ENCODE measurements at regions not wholly inside any gene's neighbourhood (a gene's known extent, or its start where the extent isn't known, plus 50 kb on each side); places are given as distances from the start of the nearest gene placed in this dataset.

DNA sequence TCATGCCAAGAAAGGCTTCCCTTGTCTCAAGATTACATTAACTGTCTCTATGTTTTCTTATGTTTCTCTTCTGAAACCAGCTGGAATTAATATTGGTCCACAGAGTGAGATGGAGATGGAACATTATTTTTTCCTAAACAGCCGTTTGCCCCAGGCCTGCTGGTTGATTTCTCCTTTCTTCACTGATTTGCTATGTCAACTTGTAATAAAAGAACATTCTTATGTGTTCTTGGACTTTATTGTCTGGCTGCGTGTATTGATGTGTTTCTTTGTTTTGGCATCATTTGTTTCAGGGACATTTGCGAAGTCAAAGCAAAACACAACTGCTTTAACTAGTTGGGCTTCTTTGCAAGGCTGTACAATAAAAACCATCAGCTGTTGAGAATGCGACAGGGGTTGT is 168.5 kb downstream of the FAM43A start:
- Histone ChIP-seq H2AFZ (ENCODE audit: low read length) (no peak overlapping the region), H3K4me2 (ENCODE audit: low read depth, low read length, poor library complexity, severe bottlenecking) (no peak overlapping the region), H3K9me2 (replicated peaks; ENCODE audit: low read depth, low read length) (no peaks in the 10 kb centered on the region), H3K27me3 (ENCODE audit: insufficient read depth, low read length, poor library complexity, severe bottlenecking) (no peaks in the 10 kb centered on the region), H3K4me1 (ENCODE audit: insufficient read depth, low read length, poor library complexity, severe bottlenecking) (no peaks in the 10 kb centered on the region), H3K9me3 (ENCODE audit: insufficient read depth, low read depth, low read length) (no peaks in the 10 kb centered on the region), H3K79me2 (ENCODE audit: insufficient read depth, low read length) (no peaks in the 10 kb centered on the region), H4K20me1 (ENCODE audit: insufficient read depth, low read length, poor library complexity, severe bottlenecking) (no peaks in the 10 kb centered on the region), H3K4me3 (ENCODE audit: low read length, poor library complexity, severe bottlenecking) (no peak overlapping the region), H3K36me3 (ENCODE audit: insufficient read depth, low read length) (no peaks in the 10 kb centered on the region), H3K9ac (ENCODE audit: low read depth, low read length, poor library complexity, severe bottlenecking) (no peak overlapping the region), H3F3A (ENCODE audit: low read depth) (no peaks in the 10 kb centered on the region)
- TF ChIP-seq EZH2phosphoT487 (IDR thresholded peaks at IDR 0.05; ENCODE audit: borderline replicate concordance): no peak
- TF ChIP-seq, protein P1, sequence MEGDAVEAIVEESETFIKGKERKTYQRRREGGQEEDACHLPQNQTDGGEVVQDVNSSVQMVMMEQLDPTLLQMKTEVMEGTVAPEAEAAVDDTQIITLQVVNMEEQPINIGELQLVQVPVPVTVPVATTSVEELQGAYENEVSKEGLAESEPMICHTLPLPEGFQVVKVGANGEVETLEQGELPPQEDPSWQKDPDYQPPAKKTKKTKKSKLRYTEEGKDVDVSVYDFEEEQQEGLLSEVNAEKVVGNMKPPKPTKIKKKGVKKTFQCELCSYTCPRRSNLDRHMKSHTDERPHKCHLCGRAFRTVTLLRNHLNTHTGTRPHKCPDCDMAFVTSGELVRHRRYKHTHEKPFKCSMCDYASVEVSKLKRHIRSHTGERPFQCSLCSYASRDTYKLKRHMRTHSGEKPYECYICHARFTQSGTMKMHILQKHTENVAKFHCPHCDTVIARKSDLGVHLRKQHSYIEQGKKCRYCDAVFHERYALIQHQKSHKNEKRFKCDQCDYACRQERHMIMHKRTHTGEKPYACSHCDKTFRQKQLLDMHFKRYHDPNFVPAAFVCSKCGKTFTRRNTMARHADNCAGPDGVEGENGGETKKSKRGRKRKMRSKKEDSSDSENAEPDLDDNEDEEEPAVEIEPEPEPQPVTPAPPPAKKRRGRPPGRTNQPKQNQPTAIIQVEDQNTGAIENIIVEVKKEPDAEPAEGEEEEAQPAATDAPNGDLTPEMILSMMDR (conservative IDR thresholded peaks at IDR 0.05; ENCODE audit: low read length): no peak

DNA sequence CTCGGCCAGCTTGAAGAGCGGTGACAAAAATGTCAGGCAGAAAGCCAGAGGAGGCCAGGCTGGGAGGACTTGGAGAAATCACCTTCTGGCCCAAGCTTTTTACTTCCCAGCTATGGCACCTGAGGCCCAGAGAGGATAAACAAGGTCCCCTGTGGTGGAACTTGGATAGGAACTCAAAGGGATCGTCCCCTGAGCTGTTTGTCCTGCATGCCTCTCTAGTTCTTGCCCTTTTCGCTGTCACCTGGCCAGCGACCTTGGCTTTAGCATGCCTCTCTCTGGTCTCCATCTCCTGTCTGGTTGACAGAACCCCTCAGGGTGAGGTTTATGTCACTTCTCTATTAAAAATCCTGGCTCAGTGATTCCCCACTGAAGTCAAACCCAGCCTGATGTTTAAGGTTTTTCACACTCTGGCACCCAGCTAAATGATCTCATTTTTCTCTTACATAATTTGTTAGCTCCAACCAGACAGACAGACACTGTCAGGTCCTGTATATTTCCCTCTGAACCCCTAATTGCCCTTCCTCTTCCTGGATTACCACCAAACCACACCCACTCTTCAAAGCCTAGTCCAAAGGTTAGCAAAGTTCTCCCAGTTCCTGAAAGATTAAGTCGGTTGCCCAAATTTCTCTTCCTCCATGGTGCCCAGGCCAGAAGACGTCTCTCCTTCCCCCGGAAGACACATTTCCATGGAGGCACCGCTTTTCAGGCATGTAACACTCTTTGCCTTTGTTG is 169.1 kb downstream of the FAM43A start:
- H3K79me2 ChIP-seq (ENCODE audit: insufficient read depth, low read length): no peaks in the 10 kb centered on the region
- H3K4me2 ChIP-seq (ENCODE audit: low read depth, low read length, poor library complexity, severe bottlenecking): no peak overlapping the region
- no peaks in the 10 kb centered on the region for H3K27me3 ChIP-seq (ENCODE audit: insufficient read depth, low read length, poor library complexity, severe bottlenecking)
- H3K4me3 ChIP-seq (ENCODE audit: low read length, poor library complexity, severe bottlenecking): no peak overlapping the region
- no peaks in the 10 kb centered on the region for H3K9me3 ChIP-seq (ENCODE audit: insufficient read depth, low read depth, low read length)
- H2AFZ ChIP-seq (ENCODE audit: low read length): peak overlapping the region; percentile 27; the same call in 1 of the 2 replicates
- no peaks in the 10 kb centered on the region for H3K9me2 ChIP-seq (replicated peaks; ENCODE audit: low read depth, low read length)
- no peaks in the 10 kb centered on the region for H4K20me1 ChIP-seq (ENCODE audit: insufficient read depth, low read length, poor library complexity, severe bottlenecking)
- no peaks in the 10 kb centered on the region for H3K4me1 ChIP-seq (ENCODE audit: insufficient read depth, low read length, poor library complexity, severe bottlenecking)
- no peaks in the 10 kb centered on the region for H3F3A ChIP-seq (ENCODE audit: low read depth)
- no peak for TF ChIP-seq EZH2phosphoT487 (IDR thresholded peaks at IDR 0.05; ENCODE audit: borderline replicate concordance)
- TF ChIP-seq, protein P1 (conservative IDR thresholded peaks at IDR 0.05; ENCODE audit: low read length): no peak
- H3K9ac ChIP-seq (ENCODE audit: low read depth, low read length, poor library complexity, severe bottlenecking): no peak overlapping the region
- no peaks in the 10 kb centered on the region for H3K36me3 ChIP-seq (ENCODE audit: insufficient read depth, low read length)

DNA sequence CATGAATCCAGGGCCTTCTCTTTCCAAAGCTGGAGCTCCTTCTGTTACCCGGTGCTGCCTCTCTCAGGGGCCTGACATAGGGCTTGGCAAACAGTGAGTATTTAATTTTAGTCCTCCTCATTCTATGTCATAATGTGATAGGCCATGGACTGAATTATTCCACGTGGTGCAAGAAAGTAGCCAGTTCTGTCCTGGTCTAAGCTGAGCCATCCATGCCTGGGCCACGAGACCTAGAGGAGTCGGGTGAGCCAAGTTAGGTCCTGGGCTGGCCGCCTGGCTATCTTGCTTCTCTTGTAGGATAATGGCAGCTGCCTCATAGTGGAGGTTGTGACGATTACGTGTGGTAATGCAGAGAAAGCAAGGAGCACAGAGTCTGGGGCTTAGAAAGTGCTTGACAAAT is 170.6 kb downstream of the FAM43A start:
- Histone ChIP-seq H3K9me3 (ENCODE audit: insufficient read depth, low read depth, low read length) (no peaks in the 10 kb centered on the region), H3K27me3 (ENCODE audit: insufficient read depth, low read length, poor library complexity, severe bottlenecking) (no peaks in the 10 kb centered on the region), H3F3A (ENCODE audit: low read depth) (no peaks in the 10 kb centered on the region), H3K9ac (ENCODE audit: low read depth, low read length, poor library complexity, severe bottlenecking) (no peak overlapping the region), H3K4me2 (ENCODE audit: low read depth, low read length, poor library complexity, severe bottlenecking) (no peak overlapping the region), H3K9me2 (replicated peaks; ENCODE audit: low read depth, low read length) (no peaks in the 10 kb centered on the region), H3K4me3 (ENCODE audit: low read length, poor library complexity, severe bottlenecking) (no peak overlapping the region), H4K20me1 (ENCODE audit: insufficient read depth, low read length, poor library complexity, severe bottlenecking) (no peaks in the 10 kb centered on the region), H3K36me3 (ENCODE audit: insufficient read depth, low read length) (no peaks in the 10 kb centered on the region), H2AFZ (ENCODE audit: low read length) (no peak overlapping the region), H3K4me1 (ENCODE audit: insufficient read depth, low read length, poor library complexity, severe bottlenecking) (no peaks in the 10 kb centered on the region), H3K79me2 (ENCODE audit: insufficient read depth, low read length) (no peaks in the 10 kb centered on the region)
- TF ChIP-seq, protein P1 (conservative IDR thresholded peaks at IDR 0.05; ENCODE audit: low read length): no peak
- TF ChIP-seq EZH2phosphoT487 (IDR thresholded peaks at IDR 0.05; ENCODE audit: borderline replicate concordance): no peak

Measured in Loucy (cell line).